ENCODE measurements at regions not wholly inside any gene's neighbourhood (a gene's known extent, or its start where the extent isn't known, plus 50 kb on each side); places are given as distances from the start of the nearest gene placed in this dataset.

DNA sequence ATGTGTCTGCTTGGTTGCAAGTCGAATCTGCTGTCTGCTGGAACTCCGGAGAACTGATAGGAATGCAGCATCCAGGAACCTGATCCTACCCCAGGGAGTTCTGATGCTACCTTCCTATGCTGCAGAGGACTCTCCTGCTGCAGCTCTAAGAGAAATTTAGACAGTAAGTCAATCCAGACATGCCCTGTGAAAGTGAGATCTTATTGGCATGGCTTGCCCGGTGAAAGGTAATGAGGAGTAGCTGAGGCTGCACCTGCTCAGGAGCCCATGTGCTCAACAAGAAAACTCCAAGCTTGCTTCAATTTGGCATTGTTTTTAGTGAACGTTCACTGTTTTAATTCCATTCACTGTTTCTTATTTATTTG lies 217.3 kb upstream of the SERP2 start:
- no peak for DNase-seq

DNA sequence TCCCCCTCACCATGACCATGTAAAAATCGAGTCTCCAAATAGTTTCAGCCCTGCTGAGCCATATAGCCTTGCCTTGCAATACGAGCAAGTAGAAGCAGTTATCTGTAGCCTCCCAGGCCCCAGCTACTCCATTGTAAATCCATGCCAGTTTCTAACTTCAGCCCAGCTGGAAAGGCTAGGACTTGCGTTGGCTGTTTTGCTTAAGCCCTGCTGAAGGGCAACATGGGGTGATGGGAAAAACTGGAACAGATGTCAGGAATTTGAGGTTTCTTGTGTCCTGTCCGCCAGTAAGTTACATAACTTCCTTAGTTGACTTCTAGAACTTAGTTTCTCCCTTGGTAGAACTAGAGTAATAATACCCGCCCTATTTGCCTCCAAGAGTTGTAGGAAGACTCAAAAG lies 216.0 kb upstream of the SERP2 start:
- no peak for DNase-seq

DNA sequence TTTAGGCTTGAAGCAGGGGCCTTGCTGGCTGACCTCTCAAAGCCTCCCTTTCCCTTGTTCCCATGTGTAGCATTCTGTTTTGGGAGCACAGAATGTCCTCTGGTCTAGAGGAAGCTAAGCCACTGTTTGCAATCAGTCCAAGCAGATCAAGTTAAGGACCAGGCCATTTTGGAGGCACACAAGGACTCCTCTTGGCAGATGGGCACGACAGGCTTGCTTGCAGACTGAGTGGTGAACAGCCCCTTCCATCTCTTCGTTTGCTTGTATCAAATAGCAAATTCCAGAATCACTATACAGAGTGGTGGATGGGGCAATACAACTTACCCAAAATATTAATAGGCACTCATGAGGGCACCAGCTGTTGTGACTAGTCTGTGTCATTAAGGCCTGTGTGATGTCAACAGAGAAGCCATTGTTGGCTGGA lies 215.5 kb upstream of the SERP2 start:
- no peak for DNase-seq

DNA sequence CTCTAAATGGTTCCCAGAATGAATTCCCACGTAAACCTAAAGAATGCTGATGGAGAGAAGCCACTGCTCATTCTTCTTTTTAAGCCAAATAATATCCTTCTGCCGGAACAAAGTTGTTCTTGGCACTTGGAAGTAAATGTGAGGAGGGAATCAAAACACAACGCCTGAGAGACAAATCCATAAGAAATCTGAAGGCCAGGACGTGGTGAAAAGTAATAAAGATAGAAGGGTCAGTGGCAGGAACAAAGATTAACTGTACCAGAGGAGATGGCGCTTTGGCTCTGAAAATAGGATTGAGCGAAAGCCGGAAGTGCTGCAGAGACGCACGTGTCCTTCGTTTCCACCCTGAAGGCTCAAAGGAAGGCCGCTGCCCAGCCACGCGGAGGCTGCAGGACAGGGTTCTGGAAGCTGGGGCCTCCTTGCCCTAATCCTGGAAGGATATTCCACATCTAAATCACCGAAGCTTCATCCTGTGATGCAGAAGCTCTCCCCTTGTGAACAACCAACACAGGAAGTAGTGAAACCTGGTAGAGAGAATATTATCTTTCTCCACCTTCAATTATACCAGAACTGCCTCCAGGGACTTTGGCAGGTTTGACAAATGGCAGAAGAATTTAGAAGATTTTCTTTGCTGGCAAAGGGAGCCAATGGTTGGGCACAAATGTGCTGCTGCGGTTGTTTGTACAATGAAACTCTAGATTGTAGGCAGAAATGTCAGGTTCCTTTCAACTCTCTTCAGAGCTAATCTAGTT lies 214.6 kb upstream of the SERP2 start:
- no peak for DNase-seq

DNA sequence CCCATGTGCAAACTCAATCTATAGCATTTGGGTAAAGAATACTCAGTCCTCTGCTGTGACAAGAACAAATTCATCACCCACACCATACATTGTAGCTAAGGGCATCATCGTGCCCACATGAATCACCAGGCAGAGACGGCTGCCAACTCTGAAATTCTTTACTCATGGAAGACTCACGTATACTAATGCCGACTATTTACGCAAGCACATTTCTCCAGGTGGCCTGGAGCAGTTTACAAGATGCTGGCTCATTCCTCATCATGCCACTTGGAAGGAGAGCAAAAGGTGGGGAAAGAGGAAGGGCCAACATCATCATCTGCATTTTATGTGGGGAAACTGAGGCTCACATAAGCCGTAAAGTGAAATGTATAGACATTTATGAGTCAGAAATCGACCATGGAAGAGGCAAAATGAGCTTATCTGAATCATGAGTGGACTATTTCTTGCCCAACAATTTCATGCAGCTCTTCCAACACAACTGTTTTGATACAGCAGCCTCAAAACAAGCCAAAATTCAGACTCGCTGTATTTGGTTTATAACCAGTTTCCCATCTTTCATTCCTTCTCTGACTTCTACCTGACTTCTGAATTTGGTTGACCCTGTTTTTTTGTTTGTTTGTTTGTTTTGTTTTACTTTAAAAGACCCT lies 213.9 kb upstream of the SERP2 start:
- no peak for DNase-seq

DNA sequence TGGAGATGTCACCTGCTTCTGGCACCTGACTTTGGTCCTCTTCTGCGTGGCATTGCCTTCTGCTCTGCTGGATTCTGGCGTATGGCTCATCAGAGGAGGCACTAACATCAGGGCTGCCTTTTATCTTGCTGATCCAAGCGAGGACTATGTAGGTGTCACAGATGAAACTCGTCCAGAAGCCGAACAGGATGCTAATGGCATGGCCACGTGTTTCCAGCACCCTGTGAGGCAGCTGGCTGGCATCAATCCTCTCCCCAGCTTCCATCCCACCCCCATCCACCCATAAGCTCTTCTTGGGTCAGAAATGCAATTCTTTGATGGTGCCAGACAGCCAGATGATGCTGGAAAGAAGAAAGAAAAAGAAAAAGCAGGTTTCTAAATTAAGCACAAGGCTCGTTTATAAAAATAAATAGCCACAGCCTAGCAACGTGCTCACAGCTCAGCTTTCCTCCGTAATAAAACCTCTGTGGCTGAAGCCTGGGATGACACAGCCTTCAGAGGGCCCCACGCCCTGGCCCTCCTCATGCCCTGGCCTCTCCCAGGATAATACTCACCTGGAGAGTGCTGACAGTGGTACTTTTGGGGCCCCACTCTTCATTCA lies 212.9 kb upstream of the SERP2 start:
- DNase-seq: no peak

DNA sequence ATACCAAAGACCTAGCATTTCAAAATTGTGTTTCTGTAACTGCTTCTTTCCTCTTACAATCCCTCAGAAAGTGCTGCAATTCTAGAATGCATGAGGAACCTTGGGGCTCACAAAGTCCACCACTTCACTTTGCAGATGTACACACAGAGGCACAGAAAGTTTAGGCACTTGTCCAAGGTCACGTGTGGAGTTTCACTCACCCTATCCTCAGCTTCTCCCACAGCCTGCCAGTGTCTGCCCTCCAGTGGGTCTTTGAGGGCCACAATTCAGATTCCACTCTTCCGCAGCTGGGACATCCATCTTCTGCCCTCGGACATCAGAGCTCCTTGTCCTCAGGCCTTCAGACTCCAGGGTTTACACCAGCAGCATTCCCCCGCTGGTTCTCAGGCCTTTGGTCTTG lies 210.5 kb upstream of the SERP2 start:
- DNase-seq: no peak

DNA sequence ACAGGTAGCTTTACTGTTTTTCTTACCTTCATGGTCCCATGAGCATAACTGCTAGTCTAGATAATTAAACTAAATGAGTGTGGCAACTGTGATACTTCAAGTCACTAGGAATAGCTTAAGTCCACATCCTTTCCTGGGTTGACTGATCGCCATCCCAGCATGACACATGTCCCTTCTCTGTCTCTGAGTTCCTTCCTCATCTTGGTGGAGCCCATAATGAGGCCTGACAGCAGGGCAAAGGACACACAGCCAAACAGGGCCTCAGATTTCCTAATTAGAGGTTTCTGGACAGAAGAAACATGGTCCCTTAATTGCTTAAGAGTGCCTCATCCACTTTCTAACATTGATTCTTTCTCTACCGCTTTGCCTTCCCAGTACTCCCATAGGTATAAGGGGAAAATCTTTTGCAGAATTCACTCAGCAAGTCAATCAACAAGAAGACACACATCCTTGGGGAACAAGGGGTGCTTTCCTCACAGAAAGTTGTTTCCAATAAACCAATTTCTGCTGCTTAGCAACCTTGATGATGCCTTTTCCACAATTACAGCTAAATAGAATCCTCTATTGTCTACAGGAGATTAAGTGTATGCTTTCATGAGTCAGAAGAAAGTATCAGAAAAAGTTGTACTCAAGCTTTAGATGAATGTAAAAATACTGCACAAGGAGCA lies 208.3 kb upstream of the SERP2 start:
- no peak for DNase-seq

DNA sequence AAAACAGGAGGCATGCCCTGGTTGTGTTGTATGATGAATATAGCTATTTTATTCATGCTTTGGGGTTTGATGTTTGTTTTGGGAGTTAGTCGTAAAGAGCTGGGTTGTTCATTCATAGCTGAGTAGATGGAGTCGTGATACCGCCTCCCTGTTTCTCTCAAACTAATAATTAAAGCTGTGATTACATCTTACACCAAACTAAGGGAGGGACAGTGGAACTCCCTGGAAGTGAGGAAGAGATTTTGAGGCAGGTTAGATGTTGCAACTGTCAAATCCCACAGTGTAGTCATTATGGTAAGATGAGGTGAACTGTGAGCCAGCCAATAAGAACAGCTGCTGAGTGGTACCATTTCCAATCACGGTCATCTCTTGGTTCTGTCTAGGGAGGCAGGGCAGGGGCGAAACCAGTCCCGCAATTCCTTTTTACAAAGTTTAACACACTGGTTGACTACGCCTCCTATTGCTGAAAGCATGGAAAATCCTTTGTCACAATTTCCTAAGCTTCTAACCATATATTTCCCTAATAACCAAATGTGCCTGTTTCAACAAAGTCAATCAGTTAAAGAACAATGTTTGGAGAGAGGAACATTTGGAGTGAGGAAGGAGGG lies 207.6 kb upstream of the SERP2 start:
- no peak for DNase-seq

DNA sequence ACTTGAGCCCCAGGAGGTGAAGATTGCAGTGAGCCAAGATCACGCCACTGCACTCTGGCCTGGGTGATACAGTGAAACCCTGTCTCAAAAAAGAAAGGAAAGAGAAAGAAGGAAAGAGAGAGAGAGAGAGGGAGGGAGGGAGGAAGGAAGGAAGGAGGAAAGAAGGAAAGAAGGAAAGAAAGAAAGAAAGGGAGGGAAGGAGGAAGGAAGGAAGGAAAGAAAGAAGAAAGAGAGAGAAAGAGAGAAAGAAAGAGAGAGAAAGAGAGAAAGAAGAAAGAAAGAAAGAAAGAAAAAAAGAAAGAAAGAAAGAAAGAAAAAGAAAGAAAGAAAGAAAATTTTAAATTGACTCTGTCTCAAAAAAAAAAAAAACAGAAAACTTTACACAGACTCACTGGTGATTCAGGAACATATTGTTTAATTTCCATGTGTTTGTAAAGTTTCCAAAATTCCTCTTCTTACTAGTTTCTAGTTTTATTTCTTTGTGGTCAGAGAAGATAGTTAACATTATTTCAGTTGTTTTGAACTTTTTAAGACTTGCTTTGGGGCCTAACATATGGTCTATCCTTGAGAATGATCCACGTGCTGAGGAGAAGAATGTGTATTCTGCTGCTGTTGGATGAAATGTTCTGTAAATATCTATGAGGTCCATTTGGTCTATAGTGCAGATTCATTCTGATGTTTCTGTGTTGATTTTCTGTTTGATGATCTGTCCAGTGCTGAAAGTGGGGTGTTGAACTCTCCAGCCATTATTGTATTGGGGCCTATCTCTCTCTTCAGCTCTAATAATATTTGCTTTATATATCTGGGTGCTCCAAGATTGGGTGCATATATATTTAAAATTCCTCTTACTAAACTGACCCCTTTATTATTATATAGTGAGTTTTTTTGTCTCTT lies 204.4 kb upstream of the SERP2 start:
- DNase-seq: no peak

DNA sequence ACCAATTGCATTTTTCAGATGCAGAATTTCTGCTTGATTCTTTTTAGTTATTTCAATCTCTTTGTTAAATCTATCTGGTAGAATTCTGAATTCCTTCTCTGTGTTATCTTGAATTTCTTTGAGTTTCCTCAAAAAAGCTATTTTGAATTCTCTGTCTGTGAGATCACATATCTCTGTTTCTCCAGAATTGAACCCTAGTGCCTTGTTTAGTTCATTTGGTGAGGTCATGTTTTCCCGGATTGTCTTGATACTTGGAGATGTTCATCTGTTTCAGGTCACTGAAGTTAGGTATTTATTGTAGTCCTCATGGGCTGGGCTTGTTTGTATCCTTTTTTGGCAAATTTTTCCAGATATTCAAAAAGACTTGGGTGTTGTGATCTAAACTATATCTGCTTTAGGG lies 202.9 kb upstream of the SERP2 start:
- no peak for DNase-seq

DNA sequence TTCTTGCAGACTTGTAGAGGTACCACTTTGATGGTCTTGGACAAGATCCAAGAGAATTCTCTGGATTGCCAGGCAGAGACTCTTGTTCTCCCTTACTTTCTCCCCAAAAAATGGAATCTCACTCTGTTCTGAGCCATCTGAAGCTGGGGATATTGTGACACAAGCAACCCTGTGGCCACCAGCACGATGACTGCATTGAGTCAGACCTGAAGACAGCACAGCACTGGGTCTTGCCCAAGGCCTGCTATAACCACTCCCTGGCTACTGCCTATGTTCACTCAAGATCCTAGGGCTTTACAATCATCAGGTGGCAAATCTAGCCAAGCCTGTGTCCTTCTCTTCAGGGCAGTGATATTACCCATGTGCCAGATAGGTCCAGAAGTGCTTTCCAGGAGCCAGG lies 202.5 kb upstream of the SERP2 start:
- DNase-seq: no peak

DNA sequence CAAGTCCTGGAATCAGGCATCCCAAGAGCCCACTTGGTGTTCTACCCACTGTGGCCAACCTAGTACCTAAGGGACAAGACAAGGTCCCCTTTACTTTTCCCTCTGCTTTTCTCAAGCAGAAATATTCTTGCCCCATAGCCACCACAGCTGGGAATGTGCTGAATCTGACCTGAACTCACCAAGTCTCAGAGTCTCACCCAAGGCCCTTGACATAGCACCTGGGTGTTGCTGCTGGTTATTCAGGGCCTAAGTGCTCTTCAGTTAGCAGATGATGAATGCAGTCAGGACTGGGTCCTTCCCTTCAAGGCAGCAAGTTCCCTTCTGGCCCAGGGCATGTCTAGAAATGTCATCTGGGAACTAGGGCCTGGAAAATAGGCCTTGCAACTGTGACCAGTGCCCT lies 201.8 kb upstream of the SERP2 start:
- DNase-seq: no peak

DNA sequence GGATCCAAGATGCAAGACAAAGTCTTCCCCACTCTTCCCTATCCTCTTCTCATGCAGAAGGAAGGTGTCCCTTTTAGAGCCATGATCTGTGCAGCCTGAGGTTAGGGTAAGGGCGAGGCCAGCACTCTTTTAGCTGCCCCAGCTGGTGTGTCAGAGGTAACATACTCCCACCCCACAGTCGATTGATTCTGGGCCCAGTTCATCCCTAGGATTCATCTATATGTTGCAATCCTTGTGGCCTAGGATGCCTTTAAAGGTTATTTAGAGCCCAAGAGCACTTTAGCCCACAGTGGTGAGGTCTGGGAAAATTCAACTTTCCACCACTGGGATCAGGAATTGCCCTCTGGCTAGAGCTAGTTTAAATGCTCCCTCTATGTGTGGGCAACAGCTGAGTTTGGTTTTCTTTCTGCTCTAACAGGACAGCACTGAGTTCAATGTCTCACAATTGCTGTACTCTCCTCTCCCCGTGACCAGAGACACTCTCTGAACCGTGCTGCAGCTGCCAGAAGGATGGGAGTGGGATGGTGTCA lies 201.3 kb upstream of the SERP2 start:
- DNase-seq: no peak

DNA sequence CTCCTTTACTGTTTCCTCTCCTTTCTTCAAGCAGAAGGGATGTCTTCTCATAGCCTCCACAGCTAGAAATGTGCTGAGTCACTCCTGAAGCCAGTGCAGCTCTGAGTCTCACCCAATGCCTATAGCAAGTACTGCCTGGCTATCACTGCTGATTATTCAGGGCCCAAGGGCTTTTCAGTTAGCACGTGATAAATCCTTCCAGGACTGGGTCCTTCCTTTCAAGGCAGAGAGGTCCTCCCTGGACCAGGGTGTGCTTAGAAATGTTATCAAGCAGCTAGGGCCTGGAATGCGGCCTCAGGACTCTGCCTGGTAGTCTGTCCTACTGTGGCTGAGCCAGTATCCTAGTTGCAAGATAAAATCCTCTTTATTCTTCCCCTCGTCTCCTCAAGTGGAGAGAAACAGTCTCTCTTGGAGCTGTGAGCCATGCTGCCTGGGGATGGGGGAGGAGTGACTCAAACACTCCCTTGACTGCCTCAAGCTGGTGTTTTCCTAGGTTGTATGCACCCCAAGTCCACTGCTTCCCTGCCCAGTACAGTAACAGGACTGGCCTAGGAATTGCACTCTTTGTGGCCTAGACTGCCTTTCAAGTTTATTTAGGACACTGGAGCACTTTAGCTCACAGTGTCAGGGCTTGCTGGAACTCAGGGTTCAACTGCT lies 198.7 kb upstream of the SERP2 start:
- no peak for DNase-seq

DNA sequence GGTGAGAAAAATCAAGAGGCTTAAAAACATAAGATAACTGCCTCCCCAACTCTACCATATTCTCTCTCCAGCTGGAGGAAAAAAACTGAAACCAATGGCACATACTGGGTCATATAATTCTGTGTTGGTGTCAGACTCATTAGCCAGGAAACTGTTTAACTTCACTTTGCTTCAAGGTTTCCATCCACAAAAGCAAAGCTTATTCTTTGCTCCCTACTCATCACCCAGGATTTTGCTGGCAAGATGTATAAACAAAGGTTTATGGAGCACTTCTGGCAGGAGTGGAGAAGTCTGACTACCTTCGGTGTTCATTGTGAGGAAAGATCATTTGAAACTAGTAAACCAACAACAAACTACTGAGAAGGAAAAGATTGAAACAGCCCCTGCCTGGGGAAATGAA lies 197.5 kb upstream of the SERP2 start:
- DNase-seq: no peak

DNA sequence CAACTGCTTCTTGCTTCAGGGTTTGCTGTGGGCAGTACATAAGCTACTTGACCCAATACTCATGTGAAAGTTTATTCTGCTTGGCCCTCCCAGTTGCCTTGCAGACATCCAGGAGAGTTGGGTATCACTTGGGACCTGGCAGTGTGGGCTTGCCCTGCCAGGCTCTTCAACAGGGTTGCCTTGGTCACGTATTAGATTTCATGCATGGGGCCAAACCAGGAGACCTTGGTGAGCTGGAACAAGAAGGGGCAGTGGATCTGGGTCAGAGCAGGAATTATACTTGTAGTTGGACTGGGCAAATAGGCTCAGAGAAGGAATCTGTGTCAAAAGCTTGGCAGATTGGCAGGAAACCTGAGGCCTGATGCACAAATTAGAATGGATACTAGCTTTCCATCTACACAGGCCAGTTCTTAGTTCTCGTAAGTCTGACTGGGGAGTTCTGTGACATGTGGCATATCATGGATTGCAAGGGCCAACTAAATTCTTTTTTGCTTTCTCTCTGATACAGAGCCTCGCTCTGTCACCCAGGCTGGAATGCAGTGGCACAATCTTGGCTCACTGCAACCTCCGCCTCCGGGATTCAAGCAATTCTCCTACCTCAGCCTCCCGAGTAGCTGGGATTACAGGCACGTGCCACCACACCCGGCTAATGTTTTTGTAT lies 192.6 kb upstream of the SERP2 start:
- no peak for DNase-seq

DNA sequence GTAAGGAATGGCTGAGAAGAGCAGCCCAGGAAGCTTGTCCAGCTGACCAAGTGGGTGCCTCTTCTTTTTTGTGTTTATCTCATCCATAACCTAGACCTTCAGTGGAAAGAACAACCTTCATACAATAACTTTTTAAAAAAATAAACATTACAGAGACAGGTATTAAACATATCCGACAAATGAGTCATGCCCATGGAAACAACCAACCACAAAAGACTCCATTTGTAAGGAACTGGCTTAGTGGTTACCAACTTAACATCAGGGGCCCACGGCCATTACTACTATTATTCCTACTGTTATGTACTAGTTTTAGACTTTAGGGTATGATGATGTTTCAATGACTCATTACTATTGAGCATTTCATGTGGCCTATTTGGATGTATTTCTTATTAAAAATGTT lies 191.7 kb upstream of the SERP2 start:
- DNase-seq: no peak

DNA sequence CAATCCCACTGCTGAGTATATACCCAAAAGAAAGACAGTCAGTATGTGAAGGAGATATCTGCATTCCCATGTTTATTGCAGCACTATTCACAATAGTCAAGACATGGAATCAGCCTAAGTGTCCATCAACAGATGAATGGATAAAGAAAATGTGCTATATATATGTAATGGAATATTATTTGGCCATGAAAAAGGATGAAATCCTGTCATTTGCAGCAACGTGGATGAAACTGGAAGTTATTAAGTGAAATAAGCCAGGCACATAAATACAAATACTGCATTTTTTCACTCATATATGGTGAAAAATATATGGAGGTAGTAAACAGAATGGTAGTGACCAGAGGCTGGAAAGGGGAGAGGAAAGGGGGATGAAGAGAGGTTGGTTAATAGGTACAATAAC lies 188.9 kb upstream of the SERP2 start:
- DNase-seq: no peak

DNA sequence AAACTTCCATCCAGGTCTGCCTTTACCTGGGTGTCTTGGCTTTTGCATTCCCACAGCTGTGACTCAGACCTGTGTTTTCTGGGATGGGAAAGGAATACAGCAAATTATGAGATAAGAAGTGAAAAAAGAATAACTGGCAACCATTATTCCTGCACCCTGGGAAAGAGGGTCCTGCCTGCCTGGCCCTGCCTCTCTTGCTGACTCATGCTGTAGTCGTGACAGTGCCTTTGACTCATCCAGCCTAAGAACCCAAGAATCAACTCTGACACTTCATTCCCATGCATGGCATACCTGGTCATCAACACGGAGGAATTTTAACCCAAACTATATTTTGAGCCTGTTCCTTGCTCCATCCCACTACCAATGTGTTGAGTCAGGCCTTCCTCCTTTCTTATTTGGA lies 185.4 kb upstream of the SERP2 start:
- DNase-seq: no peak

DNA sequence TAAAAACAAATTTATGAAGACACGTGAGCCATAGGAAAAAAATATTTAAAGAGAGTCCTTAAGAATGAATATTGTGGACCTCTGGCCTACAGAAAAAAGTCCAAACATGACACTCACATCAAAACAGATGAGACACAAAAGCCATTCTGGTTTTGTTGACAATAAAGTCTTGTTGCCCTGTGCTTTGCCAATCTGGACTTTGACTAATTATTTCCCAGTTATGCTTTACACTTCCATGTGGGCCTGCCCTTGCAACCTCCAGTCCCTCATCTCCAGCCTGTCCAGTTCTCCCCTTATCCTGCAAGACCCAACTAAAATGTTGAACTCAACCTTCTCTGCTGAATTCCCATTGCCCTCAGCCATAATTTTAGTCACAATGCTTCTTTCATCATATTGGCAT lies 184.5 kb upstream of the SERP2 start:
- no peak for DNase-seq
